ENCODE measurements at regions not wholly inside any gene's neighbourhood (a gene's known extent, or its start where the extent isn't known, plus 50 kb on each side); places are given as distances from the start of the nearest gene placed in this dataset.

DNA sequence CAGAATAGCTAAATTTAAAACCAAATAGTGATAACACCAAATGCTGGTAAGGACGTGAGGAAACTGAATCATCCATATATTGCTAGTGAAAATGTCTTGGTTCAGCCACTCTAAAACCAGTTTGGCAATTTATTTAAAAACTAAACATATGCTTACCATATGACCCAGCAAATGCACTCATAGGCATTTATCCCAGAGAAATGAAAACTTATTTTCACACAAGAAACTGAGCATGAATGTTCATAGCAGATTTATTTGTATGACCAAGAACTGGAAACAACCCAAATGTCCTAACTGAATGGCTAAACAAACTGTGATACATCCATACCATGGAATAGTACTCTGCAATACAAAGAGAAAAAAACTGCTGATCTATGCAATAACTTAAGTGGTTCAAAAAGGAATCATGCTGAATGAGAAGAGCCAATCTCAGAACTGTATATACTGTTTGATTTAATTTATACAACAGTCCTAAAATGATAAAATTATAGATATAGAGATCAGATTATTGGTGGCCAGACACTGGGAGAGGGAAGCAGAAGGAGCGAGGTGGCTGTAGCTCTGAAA lies 115.6 kb upstream of the ADGRF1 start:
- TF ChIP-seq, protein P1, sequence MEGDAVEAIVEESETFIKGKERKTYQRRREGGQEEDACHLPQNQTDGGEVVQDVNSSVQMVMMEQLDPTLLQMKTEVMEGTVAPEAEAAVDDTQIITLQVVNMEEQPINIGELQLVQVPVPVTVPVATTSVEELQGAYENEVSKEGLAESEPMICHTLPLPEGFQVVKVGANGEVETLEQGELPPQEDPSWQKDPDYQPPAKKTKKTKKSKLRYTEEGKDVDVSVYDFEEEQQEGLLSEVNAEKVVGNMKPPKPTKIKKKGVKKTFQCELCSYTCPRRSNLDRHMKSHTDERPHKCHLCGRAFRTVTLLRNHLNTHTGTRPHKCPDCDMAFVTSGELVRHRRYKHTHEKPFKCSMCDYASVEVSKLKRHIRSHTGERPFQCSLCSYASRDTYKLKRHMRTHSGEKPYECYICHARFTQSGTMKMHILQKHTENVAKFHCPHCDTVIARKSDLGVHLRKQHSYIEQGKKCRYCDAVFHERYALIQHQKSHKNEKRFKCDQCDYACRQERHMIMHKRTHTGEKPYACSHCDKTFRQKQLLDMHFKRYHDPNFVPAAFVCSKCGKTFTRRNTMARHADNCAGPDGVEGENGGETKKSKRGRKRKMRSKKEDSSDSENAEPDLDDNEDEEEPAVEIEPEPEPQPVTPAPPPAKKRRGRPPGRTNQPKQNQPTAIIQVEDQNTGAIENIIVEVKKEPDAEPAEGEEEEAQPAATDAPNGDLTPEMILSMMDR (IDR thresholded peaks at IDR 0.05): no peak
- TF ChIP-seq POLR2A (IDR thresholded peaks at IDR 0.05): no peak
- no peak for TF ChIP-seq POLR2AphosphoS5 (IDR thresholded peaks at IDR 0.05)
- no peak for TF ChIP-seq EP300 (IDR thresholded peaks at IDR 0.05)
